Fibroblast of lung (primary cell): ENCODE measurements at regions not wholly inside any gene's neighbourhood (a gene's known extent, or its start where the extent isn't known, plus 50 kb on each side); places are given as distances from the start of the nearest gene placed in this dataset.

Experiments used
- DNase-seq, 2 donors: peaks; one replicate each; pipeline versions ENCODE4 v3.0.0 to v3.0.0-alpha.2; 2010; ENCODE audit warnings: low read depth in 2 of 2
- H2AFZ ChIP-seq: 2 replicates; pipeline ENCODE4 v1.5.1; 2012; ENCODE audit warnings: low read length, control low read depth, inconsistent platforms
- H3K27ac ChIP-seq: 2 replicates; pipeline ENCODE4 v1.5.1; 2011; ENCODE audit warnings: low read length, control low read depth; ENCODE audit not compliant: insufficient read depth
- H3K27me3 ChIP-seq: 2 replicates; pipeline ENCODE4 v1.5.1; 2011; ENCODE audit warnings: mild to moderate bottlenecking, low read length; ENCODE audit not compliant: control insufficient read depth, insufficient read depth
- H3K36me3 ChIP-seq: 2 replicates; pipeline ENCODE4 v1.5.1; 2011; ENCODE audit warnings: low read length; ENCODE audit not compliant: control insufficient read depth, insufficient read depth
- H3K4me1 ChIP-seq: 2 replicates; pipeline ENCODE4 v1.5.1; 2011; ENCODE audit warnings: low read length; ENCODE audit not compliant: control insufficient read depth, insufficient read depth; ENCODE audit errors: extremely low read depth
- H3K4me2 ChIP-seq: 2 replicates; pipeline ENCODE4 v1.5.1; 2011; ENCODE audit warnings: low read length, control low read depth; ENCODE audit not compliant: insufficient read depth; ENCODE audit errors: extremely low read depth
- H3K4me3 ChIP-seq, 4 experiments: fragments of 200-600 bp in 1 of 4; sonication (generic) in 1 of 4; replicated peaks in 1 of 4; 2 replicates each; pipeline ENCODE4 v1.5.1; 2011 to 2016; ENCODE audit warnings: low read length in 4 of 4, low read depth in 3 of 4, mild to moderate bottlenecking in 3 of 4, control low read depth in 2 of 4, inconsistent platforms in 1 of 4, mixed read lengths in 1 of 4; ENCODE audit not compliant: insufficient read depth in 1 of 4; ENCODE audit errors: control extremely low read depth in 1 of 4
- H3K79me2 ChIP-seq: 2 replicates; pipeline ENCODE4 v1.5.1; 2012; ENCODE audit warnings: mild to moderate bottlenecking, low read length, inconsistent platforms; ENCODE audit not compliant: control insufficient read depth, insufficient read depth
- H3K9ac ChIP-seq: 2 replicates; pipeline ENCODE4 v1.5.1; 2011; ENCODE audit warnings: mild to moderate bottlenecking, low read length, control low read depth; ENCODE audit not compliant: insufficient read depth
- H3K9me3 ChIP-seq: 2 replicates; pipeline ENCODE4 v1.5.1; 2012; ENCODE audit warnings: low read depth, low read length; ENCODE audit not compliant: control insufficient read depth, insufficient read depth
- H4K20me1 ChIP-seq: 2 replicates; pipeline ENCODE4 v1.5.1; 2011; ENCODE audit warnings: low read length; ENCODE audit not compliant: control insufficient read depth, insufficient read depth; ENCODE audit errors: extremely low read depth
- CTCF ChIP-seq, 2 donors: IDR thresholded peaks in 1 of 2; conservative IDR thresholded peaks in 1 of 2; 1 replicate in 1 of 2; 2 replicates in 1 of 2; pipeline ENCODE4 v1.5.1; 2011 to 2012; ENCODE audit warnings: low read length in 2 of 2, control low read depth in 1 of 2, inconsistent platforms in 1 of 2, low read depth in 1 of 2, mild to moderate bottlenecking in 1 of 2
- EZH2 ChIP-seq: IDR thresholded peaks from 2 replicates; pipeline ENCODE4 v1.5.1; 2012; ENCODE audit warnings: low read length, control low read depth, mild to moderate bottlenecking; ENCODE audit errors: missing control alignments

- Histone ChIP-seq H3K9me3 (no peaks in the 10 kb centered on the region), H3K79me2 (no peaks in the 10 kb centered on the region), H3K4me2 (no peak overlapping the region), H4K20me1 (no peaks in the 10 kb centered on the region), H3K36me3 (no peaks in the 10 kb centered on the region), H3K27ac (no peak overlapping the region), H3K4me1 (no peaks in the 10 kb centered on the region), H3K9ac (no peak overlapping the region), H3K4me3 (no peak overlapping the region), H2AFZ (no peak overlapping the region), H3K27me3 (no peaks in the 10 kb centered on the region)
- peak in 1 of 2 donors; percentile 23 for DNase-seq
- TF ChIP-seq CTCF (conservative IDR thresholded peaks at IDR 0.05 in 1 of 2, IDR thresholded peaks at IDR 0.05 in 1 of 2; ENCODE audit: low read depth in 1 of 2, low read length in 2 of 2) (no peak), EZH2 (no peak)
Measured at GRCh38 chr1:14362331-14362730, 236.2 kb upstream of the KAZN start.

GRCh38 chr1:14363036-14363590 lies 235.4 kb upstream of the KAZN start:
- Histone ChIP-seq H2AFZ (no peak overlapping the region), H3K79me2 (no peaks in the 10 kb centered on the region), H3K4me1 (no peaks in the 10 kb centered on the region), H3K36me3 (no peaks in the 10 kb centered on the region), H3K9me3 (no peaks in the 10 kb centered on the region), H3K27me3 (no peaks in the 10 kb centered on the region), H3K4me3 (no peak overlapping the region), H3K27ac (no peak overlapping the region), H3K4me2 (no peak overlapping the region), H3K9ac (no peak overlapping the region), H4K20me1 (no peaks in the 10 kb centered on the region)
- peak in 1 of 2 donors; percentile 53 for DNase-seq
- TF ChIP-seq CTCF (conservative IDR thresholded peaks at IDR 0.05 in 1 of 2, IDR thresholded peaks at IDR 0.05 in 1 of 2; ENCODE audit: low read depth in 1 of 2, low read length in 2 of 2), result no peak
- TF ChIP-seq EZH2, result no peak

- no peak overlapping the region for H2AFZ ChIP-seq
- DNase-seq, result no peak
- H3K9ac ChIP-seq, result no peak overlapping the region
- H3K27ac ChIP-seq, result no peak overlapping the region
- no peaks in the 10 kb centered on the region for H3K36me3 ChIP-seq
- H3K79me2 ChIP-seq, result no peaks in the 10 kb centered on the region
- no peaks in the 10 kb centered on the region for H3K9me3 ChIP-seq
- no peaks in the 10 kb centered on the region for H3K4me1 ChIP-seq
- H3K4me3 ChIP-seq, result no peak overlapping the region
- no peak overlapping the region for H3K4me2 ChIP-seq
- no peaks in the 10 kb centered on the region for H3K27me3 ChIP-seq
- no peak for TF ChIP-seq CTCF (conservative IDR thresholded peaks at IDR 0.05 in 1 of 2, IDR thresholded peaks at IDR 0.05 in 1 of 2; ENCODE audit: low read depth in 1 of 2, low read length in 2 of 2)
- no peak for TF ChIP-seq EZH2
- no peaks in the 10 kb centered on the region for H4K20me1 ChIP-seq
Measured at GRCh38 chr1:14363707-14364413, 234.6 kb upstream of the KAZN start.
